HepG2 (cell line): ENCODE measurements at regions not wholly inside any gene's neighbourhood (a gene's known extent, or its start where the extent isn't known, plus 50 kb on each side); places are given as distances from the start of the nearest gene placed in this dataset.

Experiments
- ATF7 ChIP-seq, 2 experiments: fragments of 450-650 bp in 1 of 2; sonication (generic) in 1 of 2; formaldehyde crosslinking in 1 of 2; IDR thresholded peaks; 2 replicates each; pipeline versions ENCODE4 v1.4.0 to v1.6.1; 2016 to 2020; ENCODE audit warnings: antibody characterized with exemption in 1 of 2, mild to moderate bottlenecking in 1 of 2, missing genetic modification reagents in 1 of 2
- ATRX ChIP-seq: sonication (generic); formaldehyde crosslinking; IDR thresholded peaks from 2 replicates; pipeline ENCODE4 v1.4.0; 2020; ENCODE audit warnings: missing genetic modification reagents, borderline replicate concordance
- BHLHE40 ChIP-seq: IDR thresholded peaks from 2 replicates; pipeline ENCODE4 v1.6.1; 2011; ENCODE audit warnings: low read length, improper control_type of control experiment
- CC2D1A ChIP-seq: sonication (generic); formaldehyde crosslinking; IDR thresholded peaks from 2 replicates; pipeline ENCODE4 v1.8.1; 2023; ENCODE audit warnings: mild to moderate bottlenecking, missing genetic modification reagents
- CREB1 ChIP-seq, 2 experiments: fragments of 450-650 bp in 1 of 2; IDR thresholded peaks; 2 replicates each; pipeline ENCODE4 v1.6.1; 2016 to 2017; ENCODE audit warnings: control low read depth in 1 of 2, mild to moderate bottlenecking in 1 of 2, missing compliant biosample characterization in 1 of 2, missing genetic modification characterization in 1 of 2
- FOSL2 ChIP-seq: sonication (generic); formaldehyde crosslinking; IDR thresholded peaks from 2 replicates; pipeline ENCODE4 v1.4.0; 2020; ENCODE audit warnings: missing genetic modification reagents
- FOXP1 ChIP-seq, 2 experiments: fragments of 450-650 bp in 1 of 2; IDR thresholded peaks; 2 replicates each; pipeline ENCODE4 v1.6.1; 2017 to 2018; ENCODE audit warnings: antibody characterized with exemption in 1 of 2
- MAX ChIP-seq: IDR thresholded peaks from 2 replicates; pipeline ENCODE4 v1.6.1; 2012; ENCODE audit warnings: inconsistent platforms
- SP5 ChIP-seq: IDR thresholded peaks from 2 replicates; pipeline ENCODE4 v1.6.1; 2016; ENCODE audit warnings: low read depth, borderline replicate concordance
- USF2 ChIP-seq, 2 experiments: sonication (generic) in 1 of 2; formaldehyde crosslinking in 1 of 2; IDR thresholded peaks; 2 replicates each; pipeline versions ENCODE4 v1.5.1 to v1.6.1; 2011 to 2020; ENCODE audit warnings: borderline replicate concordance in 1 of 2, low read depth in 1 of 2, low read length in 1 of 2, mild to moderate bottlenecking in 1 of 2, missing genetic modification reagents in 1 of 2, moderate library complexity in 1 of 2
- ZBTB21 ChIP-seq: sonication (generic); formaldehyde crosslinking; IDR thresholded peaks from 2 replicates; pipeline ENCODE4 v1.4.0; 2020; ENCODE audit warnings: missing genetic modification reagents
- ZMYM3 ChIP-seq: sonication (generic); formaldehyde crosslinking; IDR thresholded peaks from 2 replicates; pipeline ENCODE4 v1.5.1; 2020; ENCODE audit warnings: mild to moderate bottlenecking, missing genetic modification reagents
- ZNF160 ChIP-seq: sonication (generic); formaldehyde crosslinking; IDR thresholded peaks from 2 replicates; pipeline ENCODE4 v1.8.0; 2022; ENCODE audit warnings: mild to moderate bottlenecking, inconsistent platforms, missing genetic modification reagents
- ZNF331 ChIP-seq: sonication (generic); formaldehyde crosslinking; IDR thresholded peaks from 2 replicates; pipeline ENCODE4 v1.4.0; 2020; ENCODE audit warnings: missing genetic modification reagents
- ZNF572 ChIP-seq: sonication (generic); formaldehyde crosslinking; IDR thresholded peaks from 2 replicates; pipeline ENCODE4 v1.5.1; 2020; ENCODE audit warnings: mild to moderate bottlenecking, missing genetic modification reagents
- ZNF616 ChIP-seq: sonication (generic); formaldehyde crosslinking; IDR thresholded peaks from 2 replicates; pipeline ENCODE4 v1.5.0; 2020; ENCODE audit warnings: low read depth, mild to moderate bottlenecking, missing genetic modification reagents
- ZNF644 ChIP-seq: IDR thresholded peaks from 2 replicates; pipeline ENCODE4 v1.6.1; 2016; ENCODE audit warnings: low read depth
- ZNF652 ChIP-seq: IDR thresholded peaks from 2 replicates; pipeline ENCODE4 v1.6.1; 2016; ENCODE audit warnings: low read depth, borderline replicate concordance
- ZNF710 ChIP-seq: sonication (generic); formaldehyde crosslinking; IDR thresholded peaks from 2 replicates; pipeline ENCODE4 v1.5.0; 2020; ENCODE audit warnings: mild to moderate bottlenecking, missing genetic modification reagents, borderline replicate concordance
- ZNF781 ChIP-seq: sonication (generic); formaldehyde crosslinking; IDR thresholded peaks from 2 replicates; pipeline ENCODE4 v1.5.1; 2020; ENCODE audit warnings: borderline replicate concordance, mild to moderate bottlenecking, missing genetic modification reagents; ENCODE audit errors: not compliant biosample characterization
- ZNF784 ChIP-seq: sonication (generic); formaldehyde crosslinking; IDR thresholded peaks from 2 replicates; pipeline ENCODE4 v1.5.1; 2020; ENCODE audit warnings: missing genetic modification reagents, mild to moderate bottlenecking, borderline replicate concordance

GRCh38 chr20:50446351-50447101, 63.7 kb upstream of the PTPN1 start (continued):
- TF ChIP-seq ATF7 (IDR thresholded peaks at IDR 0.05) (peak; percentile 12; the same call in 1 of the 2 replicates), ATF7 (CRISPR knock-in tag; IDR thresholded peaks at IDR 0.05) (no peak), USF2 (IDR thresholded peaks at IDR 0.05; ENCODE audit: low read depth, low read length) (peak; percentile 75), USF2 (CRISPR knock-in tag; IDR thresholded peaks at IDR 0.05; ENCODE audit: borderline replicate concordance) (peak; percentile 66; the same call in 1 of the 2 replicates), CREB1 (IDR thresholded peaks at IDR 0.05) (peak; percentile 59), CREB1 (CRISPR knock-in tag; IDR thresholded peaks at IDR 0.05) (no peak), ZNF652 (CRISPR knock-in tag) (no peak), ZNF616 (no peak), ZNF781 (CRISPR knock-in tag) (peak; percentile 19), BHLHE40 (peak; percentile 60; the same call in 1 of the 2 replicates), FOXP1 (IDR thresholded peaks at IDR 0.05) (no peak), FOXP1 (CRISPR knock-in tag; IDR thresholded peaks at IDR 0.05) (peak; percentile 13; the same call in 1 of the 2 replicates), ZNF160 (CRISPR knock-in tag) (no peak), MAX (peak; percentile 37; the same call in 1 of the 2 replicates), ZMYM3 (0 out of 2 replicates have a peak, but pooled peaks have one; percentile 26), ZNF784 (CRISPR knock-in tag) (no peak), ZNF331 (CRISPR knock-in tag) (0 out of 2 replicates have a peak, but pooled peaks have one; percentile 16), FOSL2 (CRISPR knock-in tag) (peak; percentile 57), ZNF572 (CRISPR knock-in tag) (no peak), CC2D1A (CRISPR knock-in tag) (0 out of 2 replicates have a peak, but pooled peaks have one; percentile 58), ZNF644 (CRISPR knock-in tag) (peak; percentile 70), ZNF710 (0 out of 2 replicates have a peak, but pooled peaks have one; percentile 38), ATRX (CRISPR knock-in tag) (no peak), SP5 (CRISPR knock-in tag) (no peak; the same call in 1 of the 2 replicates), ZBTB21 (peak; percentile 89)
